Liver (tissue), 8 donors: ENCODE measurements at regions not wholly inside any gene's neighbourhood (a gene's known extent, or its start where the extent isn't known, plus 50 kb on each side); places are given as distances from the start of the nearest gene placed in this dataset.

Experiments used
- DNase-seq: peaks from one replicate; pipeline ENCODE4 v3.0.0-alpha.2; 2017; ENCODE audit warnings: low spot score
- H3K27ac ChIP-seq, 2 donors: one replicate each; pipeline ENCODE4 v1.7.0; 2013; ENCODE audit warnings: inconsistent platforms in 2 of 2, low read length in 2 of 2, control low read depth in 1 of 2, low read depth in 1 of 2, mild to moderate bottlenecking in 1 of 2
- H3K27me3 ChIP-seq, 4 donors: one replicate each; pipeline versions ENCODE4 v1.6.1 to v1.7.0; 2013; ENCODE audit warnings: low read length in 3 of 4, inconsistent platforms in 1 of 4, mild to moderate bottlenecking in 1 of 4, moderate library complexity in 1 of 4; ENCODE audit not compliant: control insufficient read depth in 4 of 4, insufficient read depth in 4 of 4
- H3K36me3 ChIP-seq, 4 donors: one replicate each; pipeline versions ENCODE4 v1.6.1 to v1.7.0; 2013; ENCODE audit warnings: low read length in 3 of 4, mild to moderate bottlenecking in 3 of 4, low read depth in 1 of 4, moderate library complexity in 1 of 4; ENCODE audit not compliant: control insufficient read depth in 4 of 4, insufficient read depth in 3 of 4
- H3K4me1 ChIP-seq, 4 donors: one replicate each; pipeline versions ENCODE4 v1.6.1 to v1.7.0; 2013; ENCODE audit warnings: low read length in 3 of 4, mild to moderate bottlenecking in 3 of 4, moderate library complexity in 1 of 4; ENCODE audit not compliant: control insufficient read depth in 4 of 4, insufficient read depth in 4 of 4
- H3K4me3 ChIP-seq, 3 donors: one replicate each; pipeline versions ENCODE4 v1.6.1 to v1.7.0; 2013; ENCODE audit warnings: low read length in 3 of 3, control low read depth in 1 of 3, low read depth in 1 of 3, mild to moderate bottlenecking in 1 of 3
- H3K9ac ChIP-seq, 2 donors: one replicate each; pipeline ENCODE4 v1.7.0; 2013; ENCODE audit warnings: low read length in 2 of 2, mild to moderate bottlenecking in 2 of 2, moderate library complexity in 2 of 2, control low read depth in 1 of 2, low read depth in 1 of 2
- H3K9me3 ChIP-seq, 4 donors: one replicate each; pipeline versions ENCODE4 v1.6.1 to v1.7.0; 2013; ENCODE audit warnings: low read length in 3 of 4; ENCODE audit not compliant: control insufficient read depth in 4 of 4
- ATF3 ChIP-seq: IDR thresholded peaks from 2 replicates; pipeline ENCODE4 v1.6.1; 2016; ENCODE audit warnings: antibody characterized with exemption
- CTCF ChIP-seq: fragments of 150-350 bp; IDR thresholded peaks from 2 replicates; pipeline ENCODE4 v1.5.1; 2017; ENCODE audit warnings: improper control_type of control experiment, low read depth, low read length; ENCODE audit not compliant: missing input control
- EGR1 ChIP-seq, 2 donors: IDR thresholded peaks; 2 replicates each; pipeline ENCODE4 v1.6.1; 2016 to 2018; ENCODE audit warnings: antibody characterized with exemption in 2 of 2, low read depth in 2 of 2
- FOXA1 ChIP-seq: IDR thresholded peaks from 2 replicates; pipeline ENCODE4 v1.6.1; 2016; ENCODE audit warnings: antibody characterized with exemption
- FOXA2 ChIP-seq: IDR thresholded peaks from 2 replicates; pipeline ENCODE4 v1.6.1; 2016; ENCODE audit warnings: antibody characterized with exemption
- HNF4A ChIP-seq, 2 donors: conservative IDR thresholded peaks; 2 replicates each; pipeline ENCODE4 v1.6.1; 2016; ENCODE audit warnings: antibody characterized with exemption in 2 of 2, mild to moderate bottlenecking in 2 of 2
- HNF4G ChIP-seq: IDR thresholded peaks from 2 replicates; pipeline ENCODE4 v1.6.1; 2016; ENCODE audit warnings: antibody characterized with exemption
- JUND ChIP-seq, 2 donors: IDR thresholded peaks; 2 replicates each; pipeline ENCODE4 v1.6.1; 2016; ENCODE audit warnings: antibody characterized with exemption in 2 of 2
- MAX ChIP-seq: IDR thresholded peaks from 2 replicates; pipeline ENCODE4 v1.6.1; 2016; ENCODE audit warnings: antibody characterized with exemption
- NR2F2 ChIP-seq: IDR thresholded peaks from 2 replicates; pipeline ENCODE4 v1.6.1; 2016; ENCODE audit warnings: antibody characterized with exemption
- RAD21 ChIP-seq, 2 donors: IDR thresholded peaks; 2 replicates each; pipeline ENCODE4 v1.6.1; 2016; ENCODE audit warnings: antibody characterized with exemption in 2 of 2, mild to moderate bottlenecking in 2 of 2
- REST ChIP-seq: IDR thresholded peaks from 2 replicates; pipeline ENCODE4 v1.6.1; 2016; ENCODE audit warnings: antibody characterized with exemption, mild to moderate bottlenecking
- RXRA ChIP-seq, 2 donors: IDR thresholded peaks; 2 replicates each; pipeline ENCODE4 v1.6.1; 2017 to 2018; ENCODE audit warnings: antibody characterized with exemption in 2 of 2, mild to moderate bottlenecking in 1 of 2
- SP1 ChIP-seq: IDR thresholded peaks from 2 replicates; pipeline ENCODE4 v1.6.1; 2018; ENCODE audit warnings: antibody characterized with exemption, mild to moderate bottlenecking
- TAF1 ChIP-seq: conservative IDR thresholded peaks from 2 replicates; pipeline ENCODE4 v1.6.1; 2016; ENCODE audit warnings: antibody characterized with exemption, mild to moderate bottlenecking
- YY1 ChIP-seq: IDR thresholded peaks from 2 replicates; pipeline ENCODE4 v1.6.1; 2016; ENCODE audit warnings: antibody characterized with exemption, mild to moderate bottlenecking
- ZBTB33 ChIP-seq: IDR thresholded peaks from 2 replicates; pipeline ENCODE4 v1.6.1; 2016; ENCODE audit warnings: antibody characterized with exemption
- WGBS: extraction: QIAGEN DNeasy Blood & Tissue Kit; methylation state at CpG from one replicate; pipeline ENCODE4 v1.1.7; 2013; 5-methylcytosine and 5-hydroxymethylcytosine counted together
- donor health status: healthy.
- donor health status: healthy.
- donor health status: healthy.
- donor health status: healthy.
- donor health status: healthy.

- WGBS: 84% methylated on average over 7 of the region's 7 CpGs
- H3K4me3 ChIP-seq: no peak overlapping the region
- no peaks in the 10 kb centered on the region for H3K9me3 ChIP-seq
- TF ChIP-seq CTCF: no peak
- TF ChIP-seq FOXA2: no peak
- no peak for TF ChIP-seq SP1
- no peak for TF ChIP-seq MAX
- TF ChIP-seq TAF1: no peak
- TF ChIP-seq RAD21 (IDR thresholded peaks at IDR 0.05): no peak
- TF ChIP-seq RXRA (IDR thresholded peaks at IDR 0.05): no peak
- TF ChIP-seq JUND (IDR thresholded peaks at IDR 0.05): no peak
- no peak for TF ChIP-seq REST
- TF ChIP-seq EGR1 (IDR thresholded peaks at IDR 0.05; ENCODE audit: low read depth in 2 of 2): no peak
- no peak for TF ChIP-seq NR2F2
- no peak for TF ChIP-seq ZBTB33
- TF ChIP-seq FOXA1: no peak
- no peak for TF ChIP-seq HNF4G
- no peak for TF ChIP-seq ATF3
- H3K4me1 ChIP-seq: peaks cover 0 to 18% (median 9%) of the 10 kb centered on the region in 4 donors
- no peaks in the 10 kb centered on the region for H3K27me3 ChIP-seq
- no peak overlapping the region for H3K9ac ChIP-seq
- H3K27ac ChIP-seq: no peak overlapping the region
- DNase-seq: no peak
- no peaks in the 10 kb centered on the region for H3K36me3 ChIP-seq
Observed at GRCh38 chr2:65919550-65920188, 487.3 kb upstream of the SPRED2 start.

GRCh38 chr2:65918760-65919187 is 486.4 kb upstream of the SPRED2 start:
- Histone ChIP-seq H3K36me3 (no peaks in the 10 kb centered on the region), H3K4me1 (peaks cover 0 to 18% (median 9%) of the 10 kb centered on the region in 4 donors), H3K4me3 (no peak overlapping the region), H3K27me3 (no peaks in the 10 kb centered on the region), H3K9ac (no peak overlapping the region), H3K27ac (no peak overlapping the region), H3K9me3 (no peaks in the 10 kb centered on the region)
- DNase-seq: no peak
- WGBS: 29% methylated on average over 3 of the region's 3 CpGs
- TF ChIP-seq REST: no peak
- no peak for TF ChIP-seq YY1
- no peak for TF ChIP-seq EGR1 (IDR thresholded peaks at IDR 0.05; ENCODE audit: low read depth in 2 of 2)
- peak; percentile 85 for TF ChIP-seq HNF4A (conservative IDR thresholded peaks at IDR 0.05)
- peak; percentile 59 for TF ChIP-seq NR2F2
- TF ChIP-seq RXRA (IDR thresholded peaks at IDR 0.05): peak; percentile 96 to 97
- TF ChIP-seq FOXA1: peak; percentile 51
- TF ChIP-seq SP1: peak; percentile 51
- TF ChIP-seq JUND (IDR thresholded peaks at IDR 0.05): peak in 1 of 2 donors; percentile 49
- TF ChIP-seq CTCF: no peak
